Right renal cortex interstitium (tissue), 3 donors: ENCODE measurements at regions not wholly inside any gene's neighbourhood (a gene's known extent, or its start where the extent isn't known, plus 50 kb on each side); places are given as distances from the start of the nearest gene placed in this dataset.

Source experiments
- DNase-seq, 3 donors: peaks; one replicate each; pipeline ENCODE4 v3.0.0-alpha.2; 2013; ENCODE audit warnings: low read depth in 3 of 3, low spot score in 2 of 3

- DNase-seq: no peak
These were observed 791.1 kb upstream of the ALCAM start for GRCh38 chr3:104575634-104576033.

GRCh38 chr3:104578558-104578957 is 788.2 kb upstream of the ALCAM start:
- DNase-seq: no peak

GRCh38 chr3:104582092-104582491 is 784.6 kb upstream of the ALCAM start:
- DNase-seq: no peak

- no peak for DNase-seq
These were observed 782.0 kb upstream of the ALCAM start for GRCh38 chr3:104584682-104585081.

GRCh38 chr3:104586344-104586743 is 780.4 kb upstream of the ALCAM start:
- no peak for DNase-seq

GRCh38 chr3:104588442-104588841 is 778.3 kb upstream of the ALCAM start:
- no peak for DNase-seq

- DNase-seq: no peak
These were observed 774.9 kb upstream of the ALCAM start for GRCh38 chr3:104591776-104592175.

- DNase-seq: no peak
These were observed 772.2 kb upstream of the ALCAM start for GRCh38 chr3:104594491-104594890.

GRCh38 chr3:104596054-104596453 is 770.7 kb upstream of the ALCAM start:
- DNase-seq: no peak

- peak in 2 of 3 donors; percentile 17 to 32 for DNase-seq
These were observed 770.2 kb upstream of the ALCAM start for GRCh38 chr3:104596551-104596950.

GRCh38 chr3:104598848-104599511 is 767.7 kb upstream of the ALCAM start:
- no peak for DNase-seq

- no peak for DNase-seq
These were observed 762.2 kb upstream of the ALCAM start for GRCh38 chr3:104604326-104605010.

- DNase-seq: no peak
These were observed 759.9 kb upstream of the ALCAM start for GRCh38 chr3:104606812-104607211.

GRCh38 chr3:104610730-104611652 is 755.7 kb upstream of the ALCAM start:
- DNase-seq: no peak

- no peak for DNase-seq
These were observed 754.5 kb upstream of the ALCAM start for GRCh38 chr3:104612218-104612617.

GRCh38 chr3:104614564-104614963 is 752.1 kb upstream of the ALCAM start:
- DNase-seq: no peak

GRCh38 chr3:104628185-104628789 is 738.4 kb upstream of the ALCAM start:
- DNase-seq: no peak

GRCh38 chr3:104629038-104629437 is 737.7 kb upstream of the ALCAM start:
- DNase-seq: no peak

- no peak for DNase-seq
These were observed 735.5 kb upstream of the ALCAM start for GRCh38 chr3:104631254-104631653.

- DNase-seq: no peak
These were observed 734.2 kb upstream of the ALCAM start for GRCh38 chr3:104632521-104632920.

- no peak for DNase-seq
These were observed 733.8 kb upstream of the ALCAM start for GRCh38 chr3:104632947-104633346.
